HG03571 (cell line): ENCODE measurements at regions not wholly inside any gene's neighbourhood (a gene's known extent, or its start where the extent isn't known, plus 50 kb on each side); places are given as distances from the start of the nearest gene placed in this dataset.

Experiments used
- ATAC-seq: cut with Tn5 transposase; IDR thresholded peaks from one replicate; pipeline ENCODE4 v1.9.1; 2021; ENCODE audit not compliant: unreplicated experiment

- ATAC-seq = no peak
Observed at GRCh38 chr2:136582628-136583205, 182.6 kb upstream of the THSD7B start.

- no peak for ATAC-seq
Observed at GRCh38 chr2:136572335-136572734, 193.0 kb upstream of the THSD7B start.

GRCh38 chr2:136557203-136557602, 208.1 kb upstream of the THSD7B start:
- ATAC-seq = no peak

- no peak for ATAC-seq
Observed at GRCh38 chr2:136550181-136550580, 215.2 kb upstream of the THSD7B start.

DNA sequence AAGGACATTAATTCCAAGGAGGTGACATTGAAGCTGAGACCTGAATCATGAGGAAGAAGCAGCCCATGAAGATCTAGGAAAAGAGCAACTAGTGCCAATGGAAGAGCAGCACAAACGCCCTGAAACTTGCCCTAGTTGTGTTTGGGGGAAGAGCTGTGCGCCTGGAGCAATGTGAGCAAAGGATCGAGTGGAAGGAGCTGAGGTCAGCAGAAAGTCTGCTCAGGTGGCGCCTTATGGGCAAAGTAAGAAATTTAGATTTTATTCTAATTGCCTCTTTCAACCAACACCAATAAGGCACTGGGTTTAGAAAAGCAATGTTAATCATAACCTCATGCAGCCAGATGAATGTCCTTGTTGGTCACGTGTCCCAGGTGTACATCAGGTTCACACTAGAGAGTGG, 226.0 kb upstream of the THSD7B start:
- ATAC-seq = no peak

- ATAC-seq = no peak
Observed at GRCh38 chr2:136538489-136538888, 226.9 kb upstream of the THSD7B start.

DNA sequence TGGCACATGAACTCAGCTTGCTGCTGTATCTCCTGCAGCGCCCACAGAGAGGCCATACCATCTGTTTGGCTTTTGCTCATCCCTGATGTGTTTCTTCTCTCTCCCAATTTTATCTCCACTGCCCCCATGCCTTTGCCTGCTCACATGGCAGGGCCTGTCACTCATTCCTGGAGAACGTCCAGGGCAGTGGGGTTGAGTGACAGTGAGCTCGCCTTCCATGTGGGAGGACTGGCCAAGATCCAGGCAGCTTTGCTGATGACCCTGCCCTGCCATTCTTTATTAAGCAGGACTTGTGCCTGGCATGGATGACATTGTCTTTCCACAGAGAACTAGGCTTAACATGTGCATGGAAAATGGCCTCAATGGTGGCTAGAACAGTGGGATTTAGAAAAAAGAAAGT, 230.5 kb upstream of the THSD7B start:
- ATAC-seq = no peak

DNA sequence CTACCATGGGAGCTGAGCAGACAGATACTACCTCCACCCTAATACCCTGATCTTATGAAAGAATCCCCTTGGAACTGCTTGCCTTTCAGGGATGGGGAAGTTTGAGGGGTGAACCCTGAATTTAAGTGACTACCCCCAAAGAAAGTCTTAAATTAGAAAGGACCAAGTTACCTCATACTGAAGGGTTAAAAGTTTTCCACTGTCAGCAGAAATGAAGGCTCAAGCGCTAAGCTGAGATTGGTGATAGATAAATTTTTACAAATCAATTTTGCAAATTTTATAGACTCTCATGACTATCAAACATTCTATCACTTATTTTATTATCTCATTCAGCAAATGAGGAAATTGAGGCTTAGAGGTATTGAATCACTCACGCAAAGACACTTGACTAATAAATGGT, 233.2 kb upstream of the THSD7B start:
- ATAC-seq = no peak

GRCh38 chr2:136531731-136532130, 233.6 kb upstream of the THSD7B start:
- ATAC-seq = no peak

DNA sequence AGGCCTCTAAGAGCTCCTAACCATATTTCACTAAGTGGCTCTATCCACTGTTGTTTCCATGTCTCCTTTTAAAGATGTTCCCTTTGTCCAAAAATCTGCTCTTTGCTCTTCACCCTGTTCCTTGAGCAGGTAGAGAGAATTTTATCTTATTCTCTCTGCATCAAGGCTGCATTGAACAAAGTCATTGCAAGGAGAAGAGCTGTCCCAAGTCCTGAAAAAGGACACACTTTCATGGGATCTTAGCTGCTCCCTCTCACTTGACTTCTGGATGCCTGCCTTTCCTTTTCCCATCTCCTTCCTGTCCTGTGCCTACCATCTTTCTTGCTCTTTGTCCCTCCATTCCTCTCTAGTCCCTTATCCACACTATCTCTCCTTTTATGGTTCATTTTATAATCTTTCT, 235.2 kb upstream of the THSD7B start:
- ATAC-seq = no peak

DNA sequence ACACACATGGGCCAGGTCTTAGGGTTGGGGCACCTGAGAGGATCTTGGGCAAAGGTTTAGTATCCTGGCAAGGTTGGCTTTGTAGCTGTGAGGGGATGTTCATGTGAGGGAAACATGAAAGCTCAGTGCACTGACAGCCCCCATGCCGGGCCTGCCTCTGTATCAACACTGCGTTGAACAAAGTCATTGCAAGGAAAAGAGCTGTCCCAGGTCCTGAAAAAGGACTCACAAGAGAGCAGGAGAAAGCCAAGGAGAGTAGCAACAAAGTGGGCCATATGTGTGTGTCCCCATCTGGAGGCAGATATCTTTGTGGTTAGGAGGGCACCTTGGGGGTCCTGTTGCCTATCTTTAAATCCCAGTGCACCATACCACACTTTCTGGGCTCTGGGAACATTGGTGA, 237.8 kb upstream of the THSD7B start:
- no peak for ATAC-seq

DNA sequence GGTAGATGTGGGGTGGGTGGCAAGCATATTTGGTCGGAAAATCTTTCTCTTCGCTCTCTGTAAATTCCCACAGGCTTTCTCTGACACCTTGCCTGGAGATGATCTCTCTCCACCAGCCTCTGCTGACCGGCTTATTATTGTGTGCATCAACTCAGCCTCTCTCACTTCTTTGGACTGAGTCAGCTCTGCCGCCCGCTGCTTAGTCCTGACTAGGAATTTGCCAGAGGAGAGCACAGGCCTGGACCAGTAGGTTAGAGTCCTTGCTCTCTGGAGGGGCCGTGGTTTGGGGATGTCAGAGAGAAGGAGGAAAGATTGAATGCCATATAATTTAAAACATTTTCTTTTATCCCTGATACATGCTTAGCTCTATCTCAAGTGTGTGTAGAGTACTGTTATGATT, 242.6 kb upstream of the THSD7B start:
- ATAC-seq = no peak

DNA sequence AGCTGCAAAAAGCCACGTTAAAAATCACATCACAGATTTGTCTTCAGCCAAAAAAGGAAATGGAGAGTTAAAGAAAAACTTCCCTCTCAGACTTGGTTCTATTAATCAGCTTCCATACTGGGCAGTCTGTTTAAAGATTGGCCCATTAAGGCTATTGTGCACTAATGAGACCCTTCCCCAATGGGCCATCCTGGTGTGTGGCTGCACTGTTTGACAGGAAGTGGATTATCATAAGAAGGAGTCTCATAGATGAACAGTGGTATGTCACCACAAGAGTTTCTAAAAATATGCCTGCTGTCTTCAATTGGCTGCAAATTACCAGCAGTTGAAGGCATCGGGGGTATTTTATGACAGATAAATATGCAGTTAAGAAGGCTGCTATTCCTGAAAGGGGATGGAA, 247.6 kb upstream of the THSD7B start:
- ATAC-seq = no peak

DNA sequence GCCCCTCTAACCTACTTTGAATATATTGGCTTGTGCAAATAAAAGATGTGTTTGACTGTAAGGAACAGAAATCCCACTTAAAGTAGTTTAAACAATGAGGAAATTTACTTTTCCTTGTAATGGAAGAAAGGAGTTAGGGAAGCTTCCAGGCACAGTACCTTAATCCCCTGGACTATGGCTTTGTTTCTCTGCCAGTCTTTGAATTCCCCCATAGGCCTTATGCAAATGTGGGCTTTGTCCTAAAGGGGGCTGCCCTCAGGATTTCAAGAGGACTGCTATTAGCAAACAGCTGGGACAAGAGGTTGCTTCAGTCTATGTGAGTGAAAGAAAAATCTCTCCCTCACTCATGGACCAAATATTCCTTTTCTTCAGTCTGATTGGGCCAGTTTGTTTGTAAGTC, 255.1 kb upstream of the THSD7B start:
- ATAC-seq = no peak

DNA sequence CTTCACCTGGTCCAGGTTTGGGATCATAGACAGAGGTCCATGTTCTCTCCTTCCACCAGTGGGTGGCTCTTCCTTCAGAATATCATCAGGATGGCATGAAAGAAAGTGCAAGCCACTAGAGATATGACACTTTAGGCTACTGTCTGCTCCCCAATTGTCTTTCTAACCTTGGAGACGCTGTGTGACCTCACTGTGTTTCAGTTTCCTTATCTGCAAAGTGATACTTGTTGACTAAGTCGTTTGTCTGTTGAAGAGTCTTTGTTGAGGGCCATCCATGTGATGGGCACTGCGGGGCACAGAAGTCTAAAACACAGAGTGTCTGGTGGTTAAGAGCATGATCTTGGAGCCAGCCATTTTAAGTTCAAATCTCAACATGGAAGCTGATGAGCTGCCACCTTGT, 259.9 kb upstream of the THSD7B start:
- ATAC-seq = no peak

DNA sequence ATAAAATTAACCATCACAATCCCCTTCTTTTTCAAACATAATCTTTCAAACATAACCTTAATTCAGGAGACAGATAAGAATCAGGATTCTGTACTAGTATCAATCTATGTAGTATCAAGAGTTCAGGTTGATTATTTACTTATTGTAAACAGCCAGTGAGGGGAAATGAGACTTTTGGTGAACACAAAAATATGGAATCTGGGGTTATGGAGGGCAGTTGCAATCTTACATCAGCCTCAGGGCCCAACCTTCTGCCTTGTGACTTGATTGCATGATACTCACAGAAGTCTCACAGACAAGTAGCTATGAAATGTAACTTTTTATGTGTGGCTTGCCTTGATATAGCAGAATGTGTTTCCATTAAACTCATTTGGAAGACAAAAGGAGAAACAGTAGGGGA, 262.7 kb upstream of the THSD7B start:
- ATAC-seq = no peak

GRCh38 chr2:136497709-136498108, 267.6 kb upstream of the THSD7B start:
- ATAC-seq = no peak

GRCh38 chr2:136496966-136497365, 268.4 kb upstream of the THSD7B start:
- no peak for ATAC-seq

GRCh38 chr2:136495636-136496035, 269.7 kb upstream of the THSD7B start:
- ATAC-seq = no peak

GRCh38 chr2:136492901-136493300, 272.4 kb upstream of the THSD7B start:
- ATAC-seq = no peak

- no peak for ATAC-seq
Observed at GRCh38 chr2:136490100-136490499, 275.2 kb upstream of the THSD7B start.

GRCh38 chr2:136487421-136487820, 277.9 kb upstream of the THSD7B start:
- ATAC-seq = no peak

DNA sequence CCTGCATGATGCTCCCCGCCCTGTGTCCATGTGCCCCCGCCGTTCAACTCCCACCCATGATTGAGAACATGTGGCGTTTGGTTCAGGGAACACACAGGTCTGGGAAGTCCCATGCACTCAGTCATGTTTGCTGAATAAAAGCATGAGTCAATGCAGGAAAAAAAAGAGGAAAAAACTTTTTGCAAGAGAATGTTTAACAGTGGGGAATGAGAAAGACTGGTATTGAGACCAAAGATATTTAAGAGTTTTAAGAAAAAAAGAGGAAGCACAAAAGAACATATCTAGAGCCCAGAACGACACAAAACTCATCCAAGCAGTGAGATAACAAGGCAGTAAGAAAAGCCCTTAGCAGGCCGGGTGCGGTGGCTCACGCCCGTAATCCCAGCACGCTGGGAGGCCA, 279.2 kb upstream of the THSD7B start:
- ATAC-seq = no peak

DNA sequence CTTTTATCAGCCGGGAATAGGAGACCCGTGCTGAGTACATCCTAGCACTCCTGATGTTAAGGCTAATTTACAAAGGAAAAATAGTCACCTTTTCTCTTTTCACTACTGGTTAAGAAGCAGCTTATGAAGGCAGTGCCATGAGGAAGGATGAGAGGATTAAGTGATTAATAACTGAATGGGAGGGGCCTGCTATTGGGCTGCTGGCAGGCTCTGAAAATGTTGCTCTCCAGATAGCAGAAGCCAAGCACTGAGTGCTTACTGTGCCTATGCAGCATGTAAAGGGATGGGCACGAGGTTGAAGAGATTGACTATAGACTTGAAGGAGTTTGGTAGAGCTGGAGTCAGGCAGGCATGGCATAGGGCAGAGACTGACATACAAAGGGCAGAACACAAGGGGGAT, 282.4 kb upstream of the THSD7B start:
- no peak for ATAC-seq
